ENCODE measurements at regions not wholly inside any gene's neighbourhood (a gene's known extent, or its start where the extent isn't known, plus 50 kb on each side); places are given as distances from the start of the nearest gene placed in this dataset.

- H3K27me3 ChIP-seq (ENCODE audit: control insufficient read depth, extremely low read depth, insufficient read depth, low read length) = no peaks in the 10 kb centered on the region
- H3K4me2 ChIP-seq (ENCODE audit: control insufficient read depth, extremely low read depth, insufficient read depth, low read depth, low read length) = no peak overlapping the region
- H4K20me1 ChIP-seq (ENCODE audit: control insufficient read depth, extremely low read depth, insufficient read depth, low read length) = peaks cover 2% of the 10 kb centered on the region
- H3K36me3 ChIP-seq (ENCODE audit: control insufficient read depth in 2 of 2, extremely low read depth in 1 of 2, insufficient read depth in 2 of 2, low read length in 2 of 2) = no peaks in the 10 kb centered on the region
- DNase-seq (ENCODE audit: low read depth, low spot score) (no peak), FAIRE-seq (no peak)
- H2AFZ ChIP-seq (ENCODE audit: control insufficient read depth, low read length) = no peak overlapping the region
- H3K9me1 ChIP-seq (ENCODE audit: control insufficient read depth, extremely low read depth, insufficient read depth, low read length) = no peaks in the 10 kb centered on the region
- H3K4me1 ChIP-seq (ENCODE audit: control insufficient read depth, extremely low read depth, insufficient read depth, low read length) = no peaks in the 10 kb centered on the region
- no peaks in the 10 kb centered on the region for H3K79me2 ChIP-seq (ENCODE audit: control insufficient read depth, insufficient read depth, low read length)
- no peak overlapping the region for H3K4me3 ChIP-seq (ENCODE audit: control insufficient read depth in 2 of 3, extremely low read depth in 1 of 3, insufficient read depth in 2 of 3, low read depth in 1 of 3, low read length in 3 of 3)
- dilution Hi-C loops (cut with MboI; ENCODE audit: extremely low pct_ligation_motif_present, low sequenced_read_pairs) = no loop called here
- TF ChIP-seq CTCF (optimal IDR thresholded peaks at IDR 0.05 in 1 of 3, IDR thresholded peaks at IDR 0.05 in 1 of 3, conservative IDR thresholded peaks at IDR 0.05 in 1 of 3; ENCODE audit: extremely low read depth in 1 of 3, insufficient read depth in 2 of 3, low read length in 3 of 3) (no peak), EZH2 (IDR thresholded peaks at IDR 0.05; ENCODE audit: low read length) (no peak)
- no peak overlapping the region for H3K27ac ChIP-seq (ENCODE audit: control insufficient read depth, insufficient read depth, low read length)
- no peak overlapping the region for H3K9ac ChIP-seq (ENCODE audit: control insufficient read depth, extremely low read depth, insufficient read depth, low read length)
- H3K9me3 ChIP-seq (ENCODE audit: control insufficient read depth, low read depth, low read length) = peaks cover 2% of the 10 kb centered on the region
Measured at GRCh38 chr10:28738200-28738599, 60.9 kb downstream of the BAMBI start.

GRCh38 chr10:28743576-28743975 lies 66.3 kb downstream of the BAMBI start:
- Histone ChIP-seq H3K36me3 (ENCODE audit: control insufficient read depth in 2 of 2, extremely low read depth in 1 of 2, insufficient read depth in 2 of 2, low read length in 2 of 2) (no peaks in the 10 kb centered on the region), H2AFZ (ENCODE audit: control insufficient read depth, low read length) (no peak overlapping the region), H3K9me1 (ENCODE audit: control insufficient read depth, extremely low read depth, insufficient read depth, low read length) (no peaks in the 10 kb centered on the region), H3K4me3 (ENCODE audit: control insufficient read depth in 2 of 3, extremely low read depth in 1 of 3, insufficient read depth in 2 of 3, low read depth in 1 of 3, low read length in 3 of 3) (no peak overlapping the region), H4K20me1 (ENCODE audit: control insufficient read depth, extremely low read depth, insufficient read depth, low read length) (no peaks in the 10 kb centered on the region), H3K79me2 (ENCODE audit: control insufficient read depth, insufficient read depth, low read length) (no peaks in the 10 kb centered on the region), H3K9me3 (ENCODE audit: control insufficient read depth, low read depth, low read length) (no peaks in the 10 kb centered on the region), H3K27ac (ENCODE audit: control insufficient read depth, insufficient read depth, low read length) (no peak overlapping the region), H3K9ac (ENCODE audit: control insufficient read depth, extremely low read depth, insufficient read depth, low read length) (no peak overlapping the region), H3K27me3 (ENCODE audit: control insufficient read depth, extremely low read depth, insufficient read depth, low read length) (no peaks in the 10 kb centered on the region), H3K4me1 (ENCODE audit: control insufficient read depth, extremely low read depth, insufficient read depth, low read length) (no peaks in the 10 kb centered on the region), H3K4me2 (ENCODE audit: control insufficient read depth, extremely low read depth, insufficient read depth, low read depth, low read length) (no peak overlapping the region)
- DNase-seq (ENCODE audit: low read depth, low spot score) (no peak), FAIRE-seq (no peak)
- dilution Hi-C loops (cut with MboI; ENCODE audit: extremely low pct_ligation_motif_present, low sequenced_read_pairs) = no loop called here
- TF ChIP-seq EZH2 (IDR thresholded peaks at IDR 0.05; ENCODE audit: low read length) (no peak), CTCF (optimal IDR thresholded peaks at IDR 0.05 in 1 of 3, IDR thresholded peaks at IDR 0.05 in 1 of 3, conservative IDR thresholded peaks at IDR 0.05 in 1 of 3; ENCODE audit: extremely low read depth in 1 of 3, insufficient read depth in 2 of 3, low read length in 3 of 3) (no peak)
